ENCODE measurements at regions not wholly inside any gene's neighbourhood (a gene's known extent, or its start where the extent isn't known, plus 50 kb on each side); places are given as distances from the start of the nearest gene placed in this dataset.

DNA sequence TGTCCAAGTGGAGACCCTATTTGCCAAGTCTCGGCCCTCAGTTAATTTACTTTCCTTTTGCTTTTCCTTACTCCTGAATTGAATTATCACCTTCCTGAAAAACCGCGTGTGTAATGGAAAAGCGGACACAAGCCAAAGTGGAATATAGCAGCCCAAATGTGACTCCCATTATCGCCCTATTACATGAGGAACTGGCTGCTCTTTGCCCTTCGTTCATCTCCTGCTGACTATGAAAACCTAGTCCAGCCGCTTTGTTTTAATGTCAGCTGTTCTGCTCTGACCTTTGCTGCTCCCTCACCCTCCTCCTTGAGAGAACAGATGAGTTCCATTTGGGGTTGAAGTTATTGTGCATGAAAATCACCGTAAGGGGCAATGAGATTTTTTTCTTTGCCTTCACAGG lies 632.7 kb upstream of the SUCLG2 start:
- Histone ChIP-seq H3K9me3 (ENCODE audit: control insufficient read depth in 4 of 4, insufficient read depth in 3 of 4, low read length in 3 of 4) (no peaks in the 10 kb centered on the region), H3K27ac (ENCODE audit: low read depth in 1 of 2, low read length in 1 of 2) (no peak overlapping the region), H3K4me3 (no peak overlapping the region), H3K27me3 (ENCODE audit: control insufficient read depth in 3 of 3, insufficient read depth in 3 of 3, low read length in 2 of 3) (no peaks in the 10 kb centered on the region), H3K4me1 (ENCODE audit: control insufficient read depth in 5 of 5, insufficient read depth in 5 of 5, low read length in 5 of 5) (peaks cover 0 to 20% (median 7%) of the 10 kb centered on the region in 5 donors), H3K9ac (ENCODE audit: insufficient read depth in 1 of 2, low read length in 2 of 2) (no peak overlapping the region), H3K36me3 (ENCODE audit: control insufficient read depth in 4 of 4, insufficient read depth in 4 of 4, low read length in 4 of 4) (no peaks in the 10 kb centered on the region)
- 73 to 75% methylated on average over 8 of the region's 8 CpGs for WGBS, 2 donors
- TF ChIP-seq, protein P1, sequence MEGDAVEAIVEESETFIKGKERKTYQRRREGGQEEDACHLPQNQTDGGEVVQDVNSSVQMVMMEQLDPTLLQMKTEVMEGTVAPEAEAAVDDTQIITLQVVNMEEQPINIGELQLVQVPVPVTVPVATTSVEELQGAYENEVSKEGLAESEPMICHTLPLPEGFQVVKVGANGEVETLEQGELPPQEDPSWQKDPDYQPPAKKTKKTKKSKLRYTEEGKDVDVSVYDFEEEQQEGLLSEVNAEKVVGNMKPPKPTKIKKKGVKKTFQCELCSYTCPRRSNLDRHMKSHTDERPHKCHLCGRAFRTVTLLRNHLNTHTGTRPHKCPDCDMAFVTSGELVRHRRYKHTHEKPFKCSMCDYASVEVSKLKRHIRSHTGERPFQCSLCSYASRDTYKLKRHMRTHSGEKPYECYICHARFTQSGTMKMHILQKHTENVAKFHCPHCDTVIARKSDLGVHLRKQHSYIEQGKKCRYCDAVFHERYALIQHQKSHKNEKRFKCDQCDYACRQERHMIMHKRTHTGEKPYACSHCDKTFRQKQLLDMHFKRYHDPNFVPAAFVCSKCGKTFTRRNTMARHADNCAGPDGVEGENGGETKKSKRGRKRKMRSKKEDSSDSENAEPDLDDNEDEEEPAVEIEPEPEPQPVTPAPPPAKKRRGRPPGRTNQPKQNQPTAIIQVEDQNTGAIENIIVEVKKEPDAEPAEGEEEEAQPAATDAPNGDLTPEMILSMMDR (IDR thresholded peaks at IDR 0.05; ENCODE audit: control extremely low read depth, extremely low read depth), result no peak
- ATAC-seq (ENCODE audit: insufficient read depth, low FRiP score), result no peak
- peak; percentile 49 to 84 (median 79) for DNase-seq

DNA sequence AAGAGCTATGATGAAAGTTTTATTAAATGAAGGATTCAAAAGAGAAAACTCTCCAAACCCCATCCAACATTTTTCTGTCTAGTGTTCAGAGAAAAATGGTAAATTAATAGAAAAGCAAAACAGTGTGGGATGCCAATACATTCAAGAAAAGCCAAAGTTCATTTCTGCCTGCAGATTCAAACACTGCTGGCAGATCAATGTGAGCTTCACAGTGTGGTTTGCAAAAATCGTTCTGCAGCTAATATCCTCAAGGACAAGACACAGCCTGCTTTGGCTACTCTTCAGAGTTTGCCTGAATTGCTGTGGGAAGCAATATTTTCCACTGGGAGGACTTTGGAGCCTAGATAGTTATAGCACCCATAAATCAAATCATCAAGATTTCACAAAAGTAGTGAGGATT lies 619.9 kb upstream of the SUCLG2 start:
- WGBS, 2 donors, result 28 to 46% methylated on average over 1 of the region's 1 CpG
- TF ChIP-seq, protein P1 (IDR thresholded peaks at IDR 0.05; ENCODE audit: control extremely low read depth, extremely low read depth), result no peak
- Histone ChIP-seq H3K9ac (ENCODE audit: insufficient read depth in 1 of 2, low read length in 2 of 2) (no peak overlapping the region), H3K4me1 (ENCODE audit: control insufficient read depth in 5 of 5, insufficient read depth in 5 of 5, low read length in 5 of 5) (peaks cover 0 to 4% (median 0%) of the 10 kb centered on the region in 5 donors), H3K27ac (ENCODE audit: low read depth in 1 of 2, low read length in 1 of 2) (no peak overlapping the region), H3K27me3 (ENCODE audit: control insufficient read depth in 3 of 3, insufficient read depth in 3 of 3, low read length in 2 of 3) (no peaks in the 10 kb centered on the region), H3K36me3 (ENCODE audit: control insufficient read depth in 4 of 4, insufficient read depth in 4 of 4, low read length in 4 of 4) (no peaks in the 10 kb centered on the region), H3K4me3 (no peak overlapping the region), H3K9me3 (ENCODE audit: control insufficient read depth in 4 of 4, insufficient read depth in 3 of 4, low read length in 3 of 4) (no peaks in the 10 kb centered on the region)
- ATAC-seq (ENCODE audit: insufficient read depth, low FRiP score) (no peak), DNase-seq (peak in 2 of 3 donors; percentile 1 to 25)

DNA sequence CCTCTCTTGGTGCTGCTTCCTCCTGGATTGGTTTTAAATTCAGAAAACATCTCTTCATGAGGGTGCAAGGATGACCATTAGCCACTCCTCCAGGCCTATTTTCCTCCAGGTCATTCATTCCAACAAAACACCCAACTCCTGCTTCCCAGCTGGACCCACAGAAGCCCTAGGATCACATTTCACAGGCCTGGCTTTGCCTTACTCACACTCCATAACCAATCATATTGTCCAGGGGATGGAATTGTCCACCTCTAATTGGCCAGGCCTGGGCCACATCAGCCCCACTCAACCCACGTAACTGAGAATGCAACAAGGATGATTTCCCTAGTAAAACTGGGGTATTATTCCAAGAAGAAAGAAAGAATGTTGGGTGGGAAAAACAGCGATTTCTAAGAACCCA lies 616.7 kb upstream of the SUCLG2 start:
- 81 to 82% methylated on average over 2 of the region's 2 CpGs for WGBS, 2 donors
- TF ChIP-seq, protein P1 (IDR thresholded peaks at IDR 0.05; ENCODE audit: control extremely low read depth, extremely low read depth), result no peak

DNA sequence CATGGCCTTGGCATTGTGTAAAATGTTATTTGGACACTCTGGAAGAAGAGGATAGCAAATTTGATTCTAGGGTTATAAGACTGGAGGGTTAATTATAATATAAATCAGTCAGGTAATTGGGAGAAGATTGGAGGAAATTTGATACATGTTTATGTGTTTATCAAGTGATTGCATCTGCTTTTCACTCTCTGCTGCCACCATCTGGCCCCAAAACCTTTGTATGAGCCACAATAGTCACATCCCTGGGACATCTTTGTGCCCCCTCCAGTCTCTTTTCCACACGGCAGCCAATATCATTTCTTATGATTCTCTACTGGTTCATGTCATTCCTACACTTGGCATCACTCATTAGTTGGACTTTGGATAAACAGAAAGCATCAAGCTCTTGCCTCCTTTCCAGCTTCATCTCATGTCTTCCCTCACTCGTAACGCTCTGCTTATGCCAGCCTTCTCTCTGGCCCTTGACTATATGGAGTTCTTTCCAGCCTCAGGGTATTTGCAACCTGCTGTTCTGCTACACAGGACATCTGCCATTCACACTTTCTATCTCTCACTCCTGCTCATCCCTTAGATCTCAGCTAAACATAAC lies 602.3 kb upstream of the SUCLG2 start:
- Histone ChIP-seq H3K4me3 (no peak overlapping the region), H3K4me1 (ENCODE audit: control insufficient read depth in 5 of 5, insufficient read depth in 5 of 5, low read length in 5 of 5) (no peaks in the 10 kb centered on the region), H3K27ac (ENCODE audit: low read depth in 1 of 2, low read length in 1 of 2) (no peak overlapping the region), H3K9me3 (ENCODE audit: control insufficient read depth in 4 of 4, insufficient read depth in 3 of 4, low read length in 3 of 4) (no peaks in the 10 kb centered on the region), H3K27me3 (ENCODE audit: control insufficient read depth in 3 of 3, insufficient read depth in 3 of 3, low read length in 2 of 3) (no peaks in the 10 kb centered on the region), H3K36me3 (ENCODE audit: control insufficient read depth in 4 of 4, insufficient read depth in 4 of 4, low read length in 4 of 4) (no peaks in the 10 kb centered on the region), H3K9ac (ENCODE audit: insufficient read depth in 1 of 2, low read length in 2 of 2) (no peak overlapping the region)
- TF ChIP-seq, protein P1 (IDR thresholded peaks at IDR 0.05; ENCODE audit: control extremely low read depth, extremely low read depth), result no peak
- 75 to 79% methylated on average over 3 of the region's 3 CpGs for WGBS, 2 donors
- DNase-seq, result peak in 1 of 3 donors; percentile 11
- ATAC-seq (ENCODE audit: insufficient read depth, low FRiP score), result no peak

More for the DNA sequence above, 616.7 kb upstream of the SUCLG2 start:
- no peaks in the 10 kb centered on the region for H3K27me3 ChIP-seq (ENCODE audit: control insufficient read depth in 3 of 3, insufficient read depth in 3 of 3, low read length in 2 of 3)
- H3K27ac ChIP-seq (ENCODE audit: low read depth in 1 of 2, low read length in 1 of 2), result no peak overlapping the region
- no peaks in the 10 kb centered on the region for H3K9me3 ChIP-seq (ENCODE audit: control insufficient read depth in 4 of 4, insufficient read depth in 3 of 4, low read length in 3 of 4)
- no peaks in the 10 kb centered on the region for H3K36me3 ChIP-seq (ENCODE audit: control insufficient read depth in 4 of 4, insufficient read depth in 4 of 4, low read length in 4 of 4)
- no peak overlapping the region for H3K9ac ChIP-seq (ENCODE audit: insufficient read depth in 1 of 2, low read length in 2 of 2)
- DNase-seq (peak in 2 of 3 donors; percentile 4 to 15), ATAC-seq (ENCODE audit: insufficient read depth, low FRiP score) (no peak)
- H3K4me1 ChIP-seq (ENCODE audit: control insufficient read depth in 5 of 5, insufficient read depth in 5 of 5, low read length in 5 of 5), result peaks cover 0 to 4% (median 0%) of the 10 kb centered on the region in 5 donors
- H3K4me3 ChIP-seq, result no peak overlapping the region
